Right renal pelvis (tissue), 4 donors: ENCODE measurements at regions not wholly inside any gene's neighbourhood (a gene's known extent, or its start where the extent isn't known, plus 50 kb on each side); places are given as distances from the start of the nearest gene placed in this dataset.

Source experiments
- DNase-seq, 4 donors: peaks; one replicate each; pipeline ENCODE4 v3.0.0-alpha.2; 2013; ENCODE audit warnings: low read depth in 4 of 4, low spot score in 3 of 4, missing footprints in 1 of 4

GRCh38 chr15:39188314-39188713 lies 392.6 kb upstream of the THBS1 start:
- no peak for DNase-seq

GRCh38 chr15:39188930-39189329 lies 391.9 kb upstream of the THBS1 start:
- DNase-seq, result no peak

GRCh38 chr15:39191871-39192291 lies 389.0 kb upstream of the THBS1 start:
- DNase-seq, result no peak

GRCh38 chr15:39192351-39192750 lies 388.5 kb upstream of the THBS1 start:
- DNase-seq, result no peak

- no peak for DNase-seq
These were observed 387.8 kb upstream of the THBS1 start for GRCh38 chr15:39192979-39193560.

- no peak for DNase-seq
These were observed 387.3 kb upstream of the THBS1 start for GRCh38 chr15:39193611-39194010.

- DNase-seq, result no peak
These were observed 386.6 kb upstream of the THBS1 start for GRCh38 chr15:39194106-39194830.

- DNase-seq, result no peak
These were observed 384.9 kb upstream of the THBS1 start for GRCh38 chr15:39195961-39196486.

GRCh38 chr15:39198044-39199000 lies 382.6 kb upstream of the THBS1 start:
- DNase-seq, result no peak

- DNase-seq, result peak in 1 of 4 donors; percentile 37
These were observed 381.8 kb upstream of the THBS1 start for GRCh38 chr15:39199076-39199475.

- no peak for DNase-seq
These were observed 380.3 kb upstream of the THBS1 start for GRCh38 chr15:39200586-39200985.

- no peak for DNase-seq
These were observed 378.2 kb upstream of the THBS1 start for GRCh38 chr15:39202641-39203040.

- no peak for DNase-seq
These were observed 376.8 kb upstream of the THBS1 start for GRCh38 chr15:39204031-39204430.

GRCh38 chr15:39205081-39205480 lies 375.8 kb upstream of the THBS1 start:
- DNase-seq, result no peak

- DNase-seq, result no peak
These were observed 375.1 kb upstream of the THBS1 start for GRCh38 chr15:39205506-39206371.

GRCh38 chr15:39207532-39208115 lies 373.3 kb upstream of the THBS1 start:
- DNase-seq, result no peak

GRCh38 chr15:39208187-39208586 lies 372.7 kb upstream of the THBS1 start:
- no peak for DNase-seq

- no peak for DNase-seq
These were observed 371.2 kb upstream of the THBS1 start for GRCh38 chr15:39209548-39210211.
